ENCODE measurements at regions not wholly inside any gene's neighbourhood (a gene's known extent, or its start where the extent isn't known, plus 50 kb on each side); places are given as distances from the start of the nearest gene placed in this dataset.

GRCh38 chr13:97659602-97660001 is 225.6 kb downstream of the RAP2A start:
- Mint-ChIP-seq H3K27ac (no peak overlapping the region), H3K27me3 (peaks cover 21% of the 10 kb centered on the region), H3K36me3 (no peaks in the 10 kb centered on the region), H3K9me3 (no peaks in the 10 kb centered on the region), H3K4me3 (no peak overlapping the region), H3K4me1 (ENCODE audit: unreplicated experiment) (peaks cover 10% of the 10 kb centered on the region)
- TF ChIP-seq, protein P1, sequence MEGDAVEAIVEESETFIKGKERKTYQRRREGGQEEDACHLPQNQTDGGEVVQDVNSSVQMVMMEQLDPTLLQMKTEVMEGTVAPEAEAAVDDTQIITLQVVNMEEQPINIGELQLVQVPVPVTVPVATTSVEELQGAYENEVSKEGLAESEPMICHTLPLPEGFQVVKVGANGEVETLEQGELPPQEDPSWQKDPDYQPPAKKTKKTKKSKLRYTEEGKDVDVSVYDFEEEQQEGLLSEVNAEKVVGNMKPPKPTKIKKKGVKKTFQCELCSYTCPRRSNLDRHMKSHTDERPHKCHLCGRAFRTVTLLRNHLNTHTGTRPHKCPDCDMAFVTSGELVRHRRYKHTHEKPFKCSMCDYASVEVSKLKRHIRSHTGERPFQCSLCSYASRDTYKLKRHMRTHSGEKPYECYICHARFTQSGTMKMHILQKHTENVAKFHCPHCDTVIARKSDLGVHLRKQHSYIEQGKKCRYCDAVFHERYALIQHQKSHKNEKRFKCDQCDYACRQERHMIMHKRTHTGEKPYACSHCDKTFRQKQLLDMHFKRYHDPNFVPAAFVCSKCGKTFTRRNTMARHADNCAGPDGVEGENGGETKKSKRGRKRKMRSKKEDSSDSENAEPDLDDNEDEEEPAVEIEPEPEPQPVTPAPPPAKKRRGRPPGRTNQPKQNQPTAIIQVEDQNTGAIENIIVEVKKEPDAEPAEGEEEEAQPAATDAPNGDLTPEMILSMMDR (conservative IDR thresholded peaks at IDR 0.05) = peak; percentile 19
- no peak for DNase-seq (ENCODE audit: extremely low spot score, unreplicated experiment)

GRCh38 chr13:97660594-97661260 is 226.8 kb downstream of the RAP2A start:
- peaks cover 21% of the 10 kb centered on the region for H3K27me3 Mint-ChIP-seq
- DNase-seq (ENCODE audit: extremely low spot score, unreplicated experiment) = no peak
- no peaks in the 10 kb centered on the region for H3K36me3 Mint-ChIP-seq

DNA sequence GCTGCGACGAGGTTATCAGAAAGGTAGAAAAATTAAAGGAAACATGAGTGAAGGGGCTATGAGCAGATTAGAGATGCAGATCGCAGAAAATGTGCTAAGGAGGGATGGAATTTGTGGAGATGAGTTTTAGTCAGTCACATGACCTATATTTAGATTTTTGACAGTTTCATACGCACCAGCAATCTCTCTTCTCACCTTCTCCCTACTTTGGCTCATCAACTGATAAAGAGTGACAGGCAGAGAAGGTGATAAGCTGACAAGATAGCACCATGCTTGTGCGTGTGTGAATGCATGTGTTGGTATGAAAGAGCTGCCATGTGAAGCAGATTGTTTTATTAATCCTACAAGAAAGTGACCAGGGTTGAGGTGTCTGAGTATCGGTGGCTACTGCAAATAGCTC is 252.6 kb downstream of the RAP2A start:
- no peaks in the 10 kb centered on the region for H3K9me3 Mint-ChIP-seq
- H3K27me3 Mint-ChIP-seq = peaks cover 7% of the 10 kb centered on the region
- TF ChIP-seq, protein P1 (conservative IDR thresholded peaks at IDR 0.05) = no peak
- H3K4me3 Mint-ChIP-seq = no peak overlapping the region
- no peaks in the 10 kb centered on the region for H3K36me3 Mint-ChIP-seq
- no peaks in the 10 kb centered on the region for H3K4me1 Mint-ChIP-seq (ENCODE audit: unreplicated experiment)
- H3K27ac Mint-ChIP-seq = no peak overlapping the region
- no peak for DNase-seq (ENCODE audit: extremely low spot score, unreplicated experiment)

More at GRCh38 chr13:97660594-97661260, 226.8 kb downstream of the RAP2A start:
- H3K4me1 Mint-ChIP-seq (ENCODE audit: unreplicated experiment) = peaks cover 10% of the 10 kb centered on the region
- no peak overlapping the region for H3K4me3 Mint-ChIP-seq
- H3K27ac Mint-ChIP-seq = peak overlapping the region; percentile 36
- TF ChIP-seq, protein P1 (conservative IDR thresholded peaks at IDR 0.05) = no peak
- no peaks in the 10 kb centered on the region for H3K9me3 Mint-ChIP-seq

GRCh38 chr13:97692628-97693027 is 258.7 kb downstream of the RAP2A start:
- Mint-ChIP-seq H3K27me3 (peaks cover 7% of the 10 kb centered on the region), H3K4me3 (no peak overlapping the region), H3K36me3 (no peaks in the 10 kb centered on the region), H3K4me1 (ENCODE audit: unreplicated experiment) (no peaks in the 10 kb centered on the region), H3K27ac (no peak overlapping the region), H3K9me3 (peaks cover 4% of the 10 kb centered on the region)
- no peak for DNase-seq (ENCODE audit: extremely low spot score, unreplicated experiment)
- TF ChIP-seq, protein P1 (conservative IDR thresholded peaks at IDR 0.05) = no peak

DNA sequence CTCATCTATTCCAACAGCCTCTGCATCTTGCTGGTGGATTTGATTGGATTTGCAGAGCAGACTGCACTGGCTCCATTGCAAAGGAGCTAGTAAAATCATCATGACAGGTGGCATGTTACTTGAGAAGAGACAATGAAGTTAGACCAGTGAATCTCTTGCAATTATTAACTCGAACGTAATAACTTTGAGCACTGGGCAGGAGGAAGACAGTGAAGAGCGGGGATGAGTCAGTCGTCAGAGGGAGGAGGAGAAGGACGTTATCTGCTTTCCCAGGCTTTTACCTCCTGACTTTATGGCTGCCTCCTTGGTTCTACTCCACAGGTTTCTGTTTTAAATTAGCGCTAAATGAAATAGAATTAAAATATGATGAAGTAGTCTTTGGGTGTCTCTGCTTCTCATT is 257.8 kb upstream of the IPO5 start:
- Mint-ChIP-seq H3K4me1 (ENCODE audit: unreplicated experiment) (no peaks in the 10 kb centered on the region), H3K4me3 (no peak overlapping the region), H3K27ac (no peak overlapping the region), H3K36me3 (no peaks in the 10 kb centered on the region), H3K9me3 (peaks cover 4% of the 10 kb centered on the region), H3K27me3 (peaks cover 10% of the 10 kb centered on the region)
- no peak for DNase-seq (ENCODE audit: extremely low spot score, unreplicated experiment)
- TF ChIP-seq, protein P1 (conservative IDR thresholded peaks at IDR 0.05) = no peak

Measured in type B pancreatic cell (in vitro differentiated cells).